ENCODE measurements at regions not wholly inside any gene's neighbourhood (a gene's known extent, or its start where the extent isn't known, plus 50 kb on each side); places are given as distances from the start of the nearest gene placed in this dataset.
A peak's percentile ranks its signal among the peaks of the same experiment; 100 is the strongest.

- TF ChIP-seq FOXK2 (IDR thresholded peaks at IDR 0.05) (no peak), ARNT (IDR thresholded peaks at IDR 0.05) (no peak), CTBP1 (IDR thresholded peaks at IDR 0.05; ENCODE audit: borderline replicate concordance) (no peak), SUZ12 (IDR thresholded peaks at IDR 0.05) (no peak), ZNF384 (IDR thresholded peaks at IDR 0.05) (no peak)
- TF ChIP-seq, protein P1, sequence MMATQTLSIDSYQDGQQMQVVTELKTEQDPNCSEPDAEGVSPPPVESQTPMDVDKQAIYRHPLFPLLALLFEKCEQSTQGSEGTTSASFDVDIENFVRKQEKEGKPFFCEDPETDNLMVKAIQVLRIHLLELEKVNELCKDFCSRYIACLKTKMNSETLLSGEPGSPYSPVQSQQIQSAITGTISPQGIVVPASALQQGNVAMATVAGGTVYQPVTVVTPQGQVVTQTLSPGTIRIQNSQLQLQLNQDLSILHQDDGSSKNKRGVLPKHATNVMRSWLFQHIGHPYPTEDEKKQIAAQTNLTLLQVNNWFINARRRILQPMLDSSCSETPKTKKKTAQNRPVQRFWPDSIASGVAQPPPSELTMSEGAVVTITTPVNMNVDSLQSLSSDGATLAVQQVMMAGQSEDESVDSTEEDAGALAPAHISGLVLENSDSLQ (IDR thresholded peaks at IDR 0.05) = no peak
- ChIA-PET POLR2A (no interaction called here), CTCF (interaction anchor here (1.1 kb wide), 1 partner anchor 32 kb away, joined by 3 read pairs; no protein-coding TSS in a partner anchor)
- no peak for DNase-seq (ENCODE audit: extremely low spot score)
These were observed 105.6 kb downstream of the TENT4A start for GRCh38 chr5:6818594-6819511.

GRCh38 chr5:6819521-6819920 lies 106.3 kb downstream of the TENT4A start:
- CTCF ChIA-PET = interaction anchor here (1.1 kb wide), 1 partner anchor 32 kb away, joined by 3 read pairs; no protein-coding TSS in a partner anchor
- no peak for DNase-seq (ENCODE audit: extremely low spot score)
- no peak for TF ChIP-seq FOXK2 (IDR thresholded peaks at IDR 0.05)
- TF ChIP-seq LEF1 (IDR thresholded peaks at IDR 0.05; ENCODE audit: borderline replicate concordance) = no peak
- no peak for TF ChIP-seq ARNT (IDR thresholded peaks at IDR 0.05)
- TF ChIP-seq FOXM1 (IDR thresholded peaks at IDR 0.05; ENCODE audit: borderline replicate concordance) = no peak
- TF ChIP-seq CTBP1 (IDR thresholded peaks at IDR 0.05; ENCODE audit: borderline replicate concordance) = no peak
- TF ChIP-seq SP1 (IDR thresholded peaks at IDR 0.05) = no peak
- TF ChIP-seq ELF4 (IDR thresholded peaks at IDR 0.05) = no peak
- no peak for TF ChIP-seq HDGF (IDR thresholded peaks at IDR 0.05; ENCODE audit: borderline replicate concordance)
- TF ChIP-seq TARDBP (IDR thresholded peaks at IDR 0.05) = no peak
- TF ChIP-seq NFRKB (IDR thresholded peaks at IDR 0.05) = no peak
- no peak for TF ChIP-seq BHLHE40 (IDR thresholded peaks at IDR 0.05; ENCODE audit: borderline replicate concordance)
- TF ChIP-seq, protein P1 (IDR thresholded peaks at IDR 0.05) = no peak
- TF ChIP-seq FOXA1 (IDR thresholded peaks at IDR 0.05) = no peak
- no peak for TF ChIP-seq ZNF384 (IDR thresholded peaks at IDR 0.05)
- TF ChIP-seq L3MBTL2 (conservative IDR thresholded peaks at IDR 0.05) = no peak
- TF ChIP-seq SUZ12 (IDR thresholded peaks at IDR 0.05) = no peak
- POLR2A ChIA-PET = no interaction called here

GRCh38 chr5:6820851-6821479 lies 107.7 kb downstream of the TENT4A start:
- CTCF ChIA-PET = interaction anchor here (0.6 to 1.0 kb wide), 4 partner anchors 10 to 925 kb away, joined by 3 to 4 read pairs (median 4); no protein-coding TSS in a partner anchor
- peak; percentile 70 for DNase-seq (ENCODE audit: extremely low spot score)
- POLR2A ChIA-PET = no interaction called here
- no peak for TF ChIP-seq BHLHE40 (IDR thresholded peaks at IDR 0.05; ENCODE audit: borderline replicate concordance)

GRCh38 chr5:6822068-6822467 lies 108.8 kb downstream of the TENT4A start:
- ChIA-PET CTCF (no interaction called here), POLR2A (no interaction called here)
- no peak for DNase-seq (ENCODE audit: extremely low spot score)
- TF ChIP-seq, protein P1 (IDR thresholded peaks at IDR 0.05) = no peak
- TF ChIP-seq SP1 (IDR thresholded peaks at IDR 0.05) = no peak

- CTCF ChIA-PET = no interaction called here
- TF ChIP-seq SP1 (IDR thresholded peaks at IDR 0.05) = no peak
- no peak for TF ChIP-seq CTBP1 (IDR thresholded peaks at IDR 0.05; ENCODE audit: borderline replicate concordance)
- no peak for TF ChIP-seq ELF4 (IDR thresholded peaks at IDR 0.05)
- no peak for TF ChIP-seq HDGF (IDR thresholded peaks at IDR 0.05; ENCODE audit: borderline replicate concordance)
- no peak for TF ChIP-seq ZNF384 (IDR thresholded peaks at IDR 0.05)
- TF ChIP-seq, protein P1 (IDR thresholded peaks at IDR 0.05) = no peak
- no peak for TF ChIP-seq TARDBP (IDR thresholded peaks at IDR 0.05)
- TF ChIP-seq FOXK2 (IDR thresholded peaks at IDR 0.05) = no peak
These were observed 109.5 kb downstream of the TENT4A start for GRCh38 chr5:6822556-6823343.

GRCh38 chr5:6823996-6824395 lies 110.8 kb downstream of the TENT4A start:
- no peak for DNase-seq (ENCODE audit: extremely low spot score)
- ChIA-PET CTCF (no interaction called here), POLR2A (no interaction called here)
- no peak for TF ChIP-seq HDGF (IDR thresholded peaks at IDR 0.05; ENCODE audit: borderline replicate concordance)
- TF ChIP-seq NFRKB (IDR thresholded peaks at IDR 0.05) = no peak
- no peak for TF ChIP-seq FOXA1 (IDR thresholded peaks at IDR 0.05)
- no peak for TF ChIP-seq TARDBP (IDR thresholded peaks at IDR 0.05)
- TF ChIP-seq LEF1 (IDR thresholded peaks at IDR 0.05; ENCODE audit: borderline replicate concordance) = no peak
- TF ChIP-seq ELF4 (IDR thresholded peaks at IDR 0.05) = no peak
- TF ChIP-seq SUZ12 (IDR thresholded peaks at IDR 0.05) = no peak

More at GRCh38 chr5:6822556-6823343, 109.5 kb downstream of the TENT4A start:
- no peak for DNase-seq (ENCODE audit: extremely low spot score)
- POLR2A ChIA-PET = no interaction called here

Measured in HEK293T (cell line).